Stimulated activated CD4-positive, alpha-beta T cell treated with anti-CD3 and anti-CD28 coated beads, TNF-alpha, amount 100 ng/mL, for 48 hours (primary cell): ENCODE measurements at regions not wholly inside any gene's neighbourhood (a gene's known extent, or its start where the extent isn't known, plus 50 kb on each side); places are given as distances from the start of the nearest gene placed in this dataset.

Experiments
- DNase-seq, 3 donors: peaks; one replicate each; pipeline ENCODE4 v3.0.0-alpha.2; 2020; ENCODE audit warnings: low read depth in 3 of 3

DNA sequence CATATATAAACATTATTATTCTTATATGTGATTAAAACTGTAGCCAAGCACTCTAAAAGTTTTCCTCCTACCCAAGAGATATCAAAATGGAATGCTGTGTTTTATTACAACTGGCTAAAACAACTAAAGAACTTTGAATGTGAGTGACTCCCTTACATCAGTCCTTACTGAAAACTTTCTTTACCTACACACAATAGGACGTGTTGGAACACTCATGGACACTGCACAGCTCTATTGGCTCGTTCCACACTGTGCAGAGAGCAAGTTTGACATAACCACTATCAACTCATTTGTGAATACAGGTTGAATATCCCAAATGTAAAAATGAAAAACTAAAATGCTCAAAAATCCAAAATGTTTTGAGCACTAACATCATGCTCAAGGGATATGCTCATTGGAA, 650.6 kb downstream of the SLC4A3 start:
- no peak for DNase-seq

GRCh38 chr2:220279372-220279771, 651.9 kb downstream of the SLC4A3 start:
- DNase-seq: no peak

DNA sequence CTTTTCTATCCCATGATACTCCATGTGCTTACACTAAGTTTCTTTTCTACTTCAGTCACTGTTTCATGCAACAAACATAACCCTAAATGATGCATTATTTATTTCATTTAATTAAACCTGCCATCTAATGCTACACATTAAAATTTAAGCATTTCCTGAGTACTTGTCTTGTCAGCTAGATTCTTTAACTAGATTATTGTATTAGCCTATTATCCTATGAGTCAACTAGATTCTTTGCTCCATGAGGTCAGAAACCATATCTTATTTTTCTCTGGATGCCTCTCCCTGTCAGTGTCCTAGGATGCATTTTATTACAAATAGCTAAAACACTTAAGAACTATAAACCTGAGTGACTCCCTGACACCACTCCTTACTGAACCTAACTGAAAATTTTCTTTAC, 652.4 kb downstream of the SLC4A3 start:
- no peak for DNase-seq

DNA sequence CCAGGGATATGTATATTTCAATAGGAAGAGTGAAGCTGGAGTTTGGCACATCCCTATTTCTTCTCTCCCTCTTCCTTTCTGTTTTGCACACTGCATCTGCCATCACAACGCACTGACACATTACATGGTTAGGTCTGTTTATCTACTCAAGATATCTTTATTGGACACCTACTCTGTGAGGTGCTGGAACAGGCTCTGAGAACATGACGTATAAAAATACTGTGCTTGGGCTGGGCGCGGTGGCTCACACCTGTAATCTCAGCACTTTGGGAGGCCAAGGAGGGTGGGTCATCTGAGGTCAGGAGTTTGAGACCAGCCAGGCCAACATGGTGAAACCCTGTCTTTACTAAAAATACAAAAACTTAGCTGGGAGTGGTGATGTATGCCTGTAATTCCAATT, 653.3 kb downstream of the SLC4A3 start:
- DNase-seq: no peak

DNA sequence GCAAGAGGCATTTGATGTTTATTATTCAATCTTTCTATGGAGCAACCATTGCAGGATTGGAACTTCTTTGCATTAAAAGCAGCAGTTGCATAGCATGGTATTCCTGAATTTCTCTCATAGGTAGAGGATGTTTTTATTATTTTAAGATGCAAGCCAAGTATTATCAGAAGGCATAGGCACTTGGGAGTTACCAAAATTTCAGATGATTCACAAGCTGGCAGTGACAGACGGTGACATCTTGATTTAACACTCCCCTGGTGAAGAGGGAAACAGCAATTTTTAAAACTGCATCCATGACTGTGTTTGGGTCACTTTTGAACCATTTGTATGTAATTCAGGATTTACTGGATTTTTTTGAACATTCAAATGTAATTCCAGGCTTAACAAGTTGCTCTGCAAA, 654.3 kb downstream of the SLC4A3 start:
- DNase-seq: no peak

DNA sequence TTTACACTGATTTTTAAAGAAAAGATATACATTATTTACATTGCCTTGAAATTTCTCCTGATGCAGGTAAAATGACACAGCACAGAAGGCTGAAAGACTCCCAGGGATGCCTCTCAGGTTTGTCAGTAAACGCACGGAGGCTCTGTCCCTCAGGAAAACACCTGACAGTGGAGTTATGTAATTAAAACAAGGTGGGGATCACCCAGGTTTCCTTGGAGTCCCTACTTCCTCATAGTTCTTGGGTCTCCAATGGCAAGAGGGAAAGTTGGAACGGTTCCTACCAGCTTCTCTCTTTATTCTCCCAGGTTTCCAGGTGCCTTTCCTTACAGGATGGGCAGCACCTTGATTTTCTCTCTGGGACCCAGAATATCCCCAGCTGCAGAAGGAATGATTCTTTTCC, 654.8 kb downstream of the SLC4A3 start:
- no peak for DNase-seq

DNA sequence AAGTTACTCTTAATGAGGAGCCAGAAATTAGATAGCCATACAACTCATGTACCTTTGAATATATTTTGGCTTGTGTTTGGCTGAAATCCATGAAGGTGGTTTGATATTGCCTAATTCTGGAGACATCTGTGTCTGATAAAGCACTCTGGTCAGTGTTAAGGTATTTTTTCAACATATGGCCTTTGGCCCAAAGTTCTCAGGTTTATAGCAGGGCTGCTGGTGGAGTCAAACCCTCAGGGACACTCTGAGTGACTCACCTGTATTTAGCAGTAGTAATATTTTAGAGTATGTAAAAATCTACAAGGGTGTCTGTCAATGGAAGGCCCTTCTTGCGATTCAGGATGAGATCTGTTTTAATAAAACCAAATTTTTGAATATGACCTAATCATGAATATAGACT, 666.5 kb downstream of the SLC4A3 start:
- no peak for DNase-seq

DNA sequence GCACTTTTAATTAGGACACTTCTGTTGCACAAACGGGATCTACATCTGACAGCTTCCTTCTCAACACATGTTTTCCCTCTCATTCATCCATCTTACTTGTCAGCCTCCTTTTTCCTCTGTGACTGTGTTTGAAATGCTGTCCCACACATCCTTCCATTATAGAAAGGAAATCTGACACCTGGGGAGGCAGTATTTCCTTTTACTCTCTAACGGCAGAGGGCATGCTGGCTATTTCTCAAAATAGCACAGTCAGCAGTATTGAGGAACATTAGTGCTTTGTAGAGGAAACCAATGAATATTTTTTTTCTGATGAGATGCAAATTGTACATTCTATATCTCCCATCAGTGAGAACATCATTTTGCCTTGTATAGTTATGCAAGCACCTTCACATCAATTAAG, 668.7 kb downstream of the SLC4A3 start:
- no peak for DNase-seq

DNA sequence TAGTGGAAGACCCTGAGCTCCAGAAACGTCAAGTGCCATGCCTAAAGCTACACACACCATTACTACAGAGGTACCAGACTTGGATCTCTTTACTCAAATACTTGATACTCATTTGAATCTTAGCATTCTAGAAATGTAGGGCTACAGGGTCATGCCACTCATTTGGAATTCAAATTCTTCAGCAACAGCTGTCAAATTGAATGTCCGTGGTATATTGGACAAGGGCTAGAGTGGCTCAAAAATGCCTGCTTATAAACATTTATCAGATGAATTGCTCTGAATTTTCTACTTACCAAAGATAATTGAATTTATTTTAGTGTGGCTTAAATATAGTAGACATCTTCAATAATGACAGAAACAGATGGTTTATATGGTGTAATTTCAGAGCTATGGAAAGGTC, 669.7 kb downstream of the SLC4A3 start:
- no peak for DNase-seq

- DNase-seq: no peak
These were observed 673.4 kb downstream of the SLC4A3 start for GRCh38 chr2:220300806-220301205.

- no peak for DNase-seq
These were observed 675.3 kb downstream of the SLC4A3 start for GRCh38 chr2:220302756-220303155.

GRCh38 chr2:220309215-220309614, 681.8 kb downstream of the SLC4A3 start:
- DNase-seq: no peak

- DNase-seq: no peak
These were observed 683.0 kb downstream of the SLC4A3 start for GRCh38 chr2:220310451-220310861.

- DNase-seq: no peak
These were observed 687.8 kb downstream of the SLC4A3 start for GRCh38 chr2:220315098-220315823.

- DNase-seq: no peak
These were observed 690.6 kb downstream of the SLC4A3 start for GRCh38 chr2:220318037-220318436.

DNA sequence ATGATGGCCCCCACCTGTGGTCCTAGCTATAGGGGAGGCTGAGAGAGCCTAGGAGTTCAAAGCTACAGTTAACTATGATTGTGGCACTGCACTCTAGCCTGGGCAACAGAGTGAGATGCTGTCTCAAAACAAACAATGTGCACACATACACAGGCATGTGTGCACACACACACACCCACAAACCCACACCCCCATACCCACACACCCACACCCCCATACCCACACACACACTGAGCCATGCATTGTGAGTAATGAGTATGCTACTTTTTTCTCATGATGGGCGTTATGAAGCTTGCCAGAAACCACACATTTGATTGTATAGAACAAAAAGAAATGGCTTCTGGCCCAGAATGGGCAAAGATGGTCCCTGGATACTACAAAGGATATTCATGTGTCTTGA, 691.1 kb downstream of the SLC4A3 start:
- DNase-seq: no peak

GRCh38 chr2:220320326-220320725, 692.9 kb downstream of the SLC4A3 start:
- DNase-seq: no peak

- no peak for DNase-seq
These were observed 705.5 kb downstream of the SLC4A3 start for GRCh38 chr2:220332886-220333285.

- no peak for DNase-seq
These were observed 706.8 kb downstream of the SLC4A3 start for GRCh38 chr2:220334210-220334609.

- DNase-seq: no peak
These were observed 707.6 kb downstream of the SLC4A3 start for GRCh38 chr2:220334871-220335590.

GRCh38 chr2:220335591-220335915, 708.1 kb downstream of the SLC4A3 start:
- no peak for DNase-seq

- no peak for DNase-seq
These were observed 709.3 kb downstream of the SLC4A3 start for GRCh38 chr2:220336771-220337170.

- DNase-seq: no peak
These were observed 710.4 kb downstream of the SLC4A3 start for GRCh38 chr2:220337611-220338440.
